H1 (cell line): ENCODE measurements at regions not wholly inside any gene's neighbourhood (a gene's known extent, or its start where the extent isn't known, plus 50 kb on each side); places are given as distances from the start of the nearest gene placed in this dataset.

Source experiments
- CTCF ChIA-PET: fragments of 300-600 bp; sonication (Branson Sonifier 250); formaldehyde crosslinking; loops from one replicate; lab custom pipeline; 2021; ENCODE audit not compliant: partially characterized antibody; lab: Charles Lee
- POLR2A ChIA-PET: fragments of 300-600 bp; sonication (Branson Sonifier 250); formaldehyde crosslinking; loops from one replicate; lab custom pipeline; 2021; ENCODE audit warnings: inconsistent platforms; ENCODE audit not compliant: partially characterized antibody; lab: Charles Lee
- DNase-seq, 2 experiments: peaks; one replicate each; pipeline versions ENCODE4 v3.0.0 to v3.0.0-alpha.2; 2010 to 2022; ENCODE audit warnings: low spot score in 2 of 2, low read depth in 1 of 2, mixed read lengths in 1 of 2
- FAIRE-seq: peaks from 2 replicates; lab custom pipeline; 2011; peaks lifted over from hg19 to GRCh38; lab: Jason Lieb, UNC
- H2AFZ ChIP-seq: 2 replicates; pipeline ENCODE4 v1.8.1; 2012; ENCODE audit warnings: low read length, inconsistent platforms
- H2AK5ac ChIP-seq: 2 replicates; pipeline ENCODE4 v1.6.1; 2013; ENCODE audit warnings: low read depth, low read length
- H2BK120ac ChIP-seq: replicated peaks from 2 replicates; pipeline ENCODE3; 2013; ENCODE audit warnings: low read depth, low read length, inconsistent platforms
- H2BK12ac ChIP-seq: 2 replicates; pipeline ENCODE4 v1.6.1; 2013; ENCODE audit warnings: low read depth, low read length
- H2BK15ac ChIP-seq: 2 replicates; pipeline ENCODE4 v1.6.1; 2013; ENCODE audit warnings: low read length
- H2BK20ac ChIP-seq: 2 replicates; pipeline ENCODE4 v1.6.1; 2013; ENCODE audit warnings: low read length
- H2BK5ac ChIP-seq: 2 replicates; pipeline ENCODE4 v1.6.1; 2013; ENCODE audit warnings: low read depth, low read length
- H3K14ac ChIP-seq: 2 replicates; pipeline ENCODE4 v1.6.1; 2013; ENCODE audit warnings: inconsistent platforms; ENCODE audit not compliant: insufficient read length
- H3K18ac ChIP-seq: 2 replicates; pipeline ENCODE4 v1.6.1; 2013; ENCODE audit warnings: low read length; ENCODE audit errors: extremely low read depth
- H3K23ac ChIP-seq: 2 replicates; pipeline ENCODE4 v1.6.1; 2013; ENCODE audit warnings: inconsistent platforms; ENCODE audit not compliant: insufficient read length
- H3K23me2 ChIP-seq: 2 replicates; pipeline ENCODE4 v1.6.1; 2013; ENCODE audit warnings: low read depth, low read length
- H3K27ac ChIP-seq: 2 replicates; pipeline ENCODE4 v1.6.1; 2011; ENCODE audit warnings: low read depth, low read length, inconsistent platforms
- H3K27me3 ChIP-seq, 4 experiments: replicated peaks in 1 of 4; 1 replicate in 1 of 4; 2 replicates in 3 of 4; pipeline versions ENCODE4 v1.6.1 to v1.8.1; 2011 to 2013; ENCODE audit warnings: low read length in 3 of 4, mild to moderate bottlenecking in 3 of 4, inconsistent platforms in 2 of 4, mixed read lengths in 2 of 4, moderate library complexity in 1 of 4; ENCODE audit not compliant: control insufficient read depth in 3 of 4, insufficient read depth in 3 of 4; ENCODE audit errors: extremely low read depth in 1 of 4
- H3K36me3 ChIP-seq, 4 experiments: 2 replicates each; pipeline versions ENCODE4 v1.6.1 to v1.8.1; 2011 to 2013; ENCODE audit warnings: mild to moderate bottlenecking in 4 of 4, low read length in 3 of 4, moderate library complexity in 2 of 4, control low read depth in 1 of 4, inconsistent platforms in 1 of 4; ENCODE audit not compliant: insufficient read depth in 4 of 4, control insufficient read depth in 2 of 4
- H3K4ac ChIP-seq: replicated peaks from 2 replicates; pipeline ENCODE3; 2013; ENCODE audit warnings: low read length, low read depth, mixed read lengths, inconsistent platforms; ENCODE audit not compliant: insufficient read length
- H3K4me1 ChIP-seq, 4 experiments: replicated peaks in 1 of 4; 1 replicate in 1 of 4; 2 replicates in 3 of 4; pipeline versions ENCODE4 v1.6.1 to v1.8.1; 2011 to 2013; ENCODE audit warnings: low read length in 3 of 4, inconsistent platforms in 2 of 4, mixed read lengths in 1 of 4; ENCODE audit not compliant: insufficient read depth in 4 of 4, control insufficient read depth in 3 of 4
- H3K4me2 ChIP-seq, 2 experiments: 2 replicates each; pipeline versions ENCODE4 v1.6.1 to v1.8.1; 2011 to 2013; ENCODE audit warnings: low read depth in 2 of 2, low read length in 2 of 2, control low read depth in 1 of 2, inconsistent platforms in 1 of 2, mild to moderate bottlenecking in 1 of 2; ENCODE audit not compliant: insufficient read depth in 1 of 2
- H3K4me3 ChIP-seq, 4 experiments: fragments of 200-600, 300-600 bp in 1 of 4; sonication (generic), shearing (Covaris generic), sonication (Bioruptor Twin) in 1 of 4; 2 replicates each; pipeline versions ENCODE4 v1.5.1 to v1.8.1; 2011 to 2016; ENCODE audit warnings: low read length in 4 of 4, low read depth in 3 of 4, control low read depth in 2 of 4, inconsistent platforms in 2 of 4, mild to moderate bottlenecking in 2 of 4, mixed read lengths in 1 of 4, moderate library complexity in 1 of 4; ENCODE audit not compliant: insufficient read depth in 2 of 4; ENCODE audit errors: extremely low read depth in 1 of 4
- H3K56ac ChIP-seq: replicated peaks from 2 replicates; pipeline ENCODE3; 2013; ENCODE audit warnings: low read depth, mild to moderate bottlenecking, mixed read lengths, low read length, inconsistent platforms; ENCODE audit not compliant: insufficient read length
- H3K79me1 ChIP-seq: 2 replicates; pipeline ENCODE4 v1.6.1; 2013; ENCODE audit warnings: low read depth, low read length, control low read depth
- H3K79me2 ChIP-seq, 2 experiments: 2 replicates each; pipeline versions ENCODE4 v1.6.1 to v1.8.1; 2012 to 2013; ENCODE audit warnings: low read length in 2 of 2, mild to moderate bottlenecking in 2 of 2, inconsistent platforms in 1 of 2; ENCODE audit not compliant: insufficient read depth in 2 of 2, control insufficient read depth in 1 of 2
- H3K9ac ChIP-seq, 4 experiments: replicated peaks in 1 of 4; 1 replicate in 1 of 4; 2 replicates in 3 of 4; pipeline versions ENCODE4 v1.6.1 to v1.8.1; 2011 to 2013; ENCODE audit warnings: low read depth in 3 of 4, low read length in 3 of 4, control low read depth in 2 of 4, mild to moderate bottlenecking in 2 of 4, moderate library complexity in 2 of 4, inconsistent platforms in 1 of 4; ENCODE audit errors: extremely low read depth in 1 of 4
- H3K9me3 ChIP-seq, 2 experiments: 2 replicates each; pipeline versions ENCODE4 v1.6.1 to v1.8.1; 2012 to 2013; ENCODE audit warnings: mild to moderate bottlenecking in 2 of 2, moderate library complexity in 2 of 2, control low read depth in 1 of 2, inconsistent platforms in 1 of 2, low read depth in 1 of 2, low read length in 1 of 2, mixed read lengths in 1 of 2; ENCODE audit not compliant: insufficient read depth in 2 of 2
- H4K20me1 ChIP-seq, 2 experiments: replicated peaks in 1 of 2; 2 replicates each; pipeline versions ENCODE3 to v1.8.1; 2011 to 2013; ENCODE audit warnings: inconsistent platforms in 2 of 2, low read length in 2 of 2, mild to moderate bottlenecking in 1 of 2; ENCODE audit not compliant: insufficient read depth in 2 of 2, control insufficient read depth in 1 of 2
- H4K5ac ChIP-seq: 2 replicates; pipeline ENCODE4 v1.6.1; 2013; ENCODE audit warnings: low read length, low read depth, mixed read lengths, inconsistent platforms; ENCODE audit not compliant: insufficient read length
- H4K8ac ChIP-seq: 2 replicates; pipeline ENCODE4 v1.8.0; 2013; ENCODE audit warnings: mild to moderate bottlenecking, moderate library complexity, low read length, inconsistent platforms; ENCODE audit not compliant: insufficient read depth; ENCODE audit errors: extremely low read depth
- H4K91ac ChIP-seq: replicated peaks from 2 replicates; pipeline ENCODE3; 2013; ENCODE audit warnings: low read length, mixed read lengths, inconsistent platforms; ENCODE audit not compliant: insufficient read length
- CTBP2 ChIP-seq: IDR thresholded peaks from 2 replicates; pipeline ENCODE4 v1.7.0; 2011; ENCODE audit warnings: borderline replicate concordance, mild to moderate bottlenecking, moderate library complexity, mixed read lengths, low read length; ENCODE audit not compliant: insufficient read depth, insufficient read length
- EZH2 ChIP-seq: fragments of 200-600 bp; sonication (generic); IDR thresholded peaks from 2 replicates; pipeline ENCODE4 v1.7.1; 2012; ENCODE audit warnings: low read depth, mild to moderate bottlenecking, moderate library complexity, low read length, inconsistent platforms; ENCODE audit not compliant: severe bottlenecking
- WGBS, 2 experiments: shearing (Covaris generic) in 1 of 2; methylation state at CpG; one replicate each; pipeline versions ENCODE4 v1.1.6 to v1.1.7; 2013 to 2015; ENCODE audit warnings: low lambda C conversion rate in 2 of 2, mixed read lengths in 2 of 2, inconsistent platforms in 1 of 2, low coverage in 1 of 2, missing lambda C conversion rate in 1 of 2; ENCODE audit not compliant: insufficient replicate concordance in 2 of 2, insufficient coverage in 1 of 2, insufficient read length in 1 of 2; ENCODE audit errors: extremely low coverage in 1 of 2, missing lambda C conversion rate in 1 of 2; 5-methylcytosine and 5-hydroxymethylcytosine counted together

DNA sequence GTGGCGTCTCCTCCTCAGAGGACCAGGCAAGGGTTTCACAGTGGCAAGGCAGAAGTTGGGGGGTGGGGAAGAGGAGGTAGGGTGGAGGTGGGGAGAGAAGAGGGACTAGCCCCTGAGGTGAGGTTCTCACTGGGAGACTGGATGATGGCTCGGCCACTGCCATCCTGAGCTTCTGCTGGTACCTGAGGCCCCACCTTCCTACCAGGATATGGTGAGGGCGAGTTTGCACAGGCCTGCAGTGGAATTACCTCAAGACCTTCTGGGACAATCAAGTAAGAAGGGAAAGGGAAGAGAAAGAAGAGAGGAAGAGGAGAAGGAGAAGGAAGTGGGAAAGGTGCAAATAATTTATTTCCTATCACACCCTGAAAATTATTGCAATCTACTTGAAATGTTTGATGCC is 111.8 kb upstream of the GDF10 start:
- no peak overlapping the region for H3K18ac ChIP-seq
- CTCF ChIA-PET, result no interaction called here

More for the DNA sequence above, 111.8 kb upstream of the GDF10 start:
- Histone ChIP-seq H3K14ac (no peak overlapping the region), H3K23me2 (no peaks in the 10 kb centered on the region), H3K27ac (no peak overlapping the region), H4K20me1 (no peaks in the 10 kb centered on the region), H3K4me2 (no peak overlapping the region), H2AFZ (no peak overlapping the region), H3K79me1 (no peaks in the 10 kb centered on the region), H3K36me3 (no peaks in the 10 kb centered on the region), H4K91ac (no peak overlapping the region), H3K4me3 (no peak overlapping the region), H3K79me2 (no peaks in the 10 kb centered on the region), H2BK20ac (no peak overlapping the region), H2BK15ac (no peak overlapping the region), H3K4ac (no peak overlapping the region), H3K27me3 (no peaks in the 10 kb centered on the region), H4K8ac (no peak overlapping the region), H3K4me1 (0 out of 7 replicates have a peak, but pooled peaks cover 0 to 3% (median 0%) of the 10 kb centered on the region in 4 experiments), H3K23ac (no peak overlapping the region), H4K5ac (no peak overlapping the region), H2BK5ac (no peak overlapping the region), H3K9me3 (no peaks in the 10 kb centered on the region; a peak in 1 of 4 replicates), H2AK5ac (no peak overlapping the region), H2BK12ac (no peak overlapping the region), H2BK120ac (no peak overlapping the region), H3K9ac (no peak overlapping the region), H3K56ac (no peak overlapping the region)
- WGBS, 2 experiments, result 71% methylated on average over 1 of the region's 3 CpGs; no CpG with 5 or more reads in 1 of the 2 experiments
- FAIRE-seq, result no peak
- TF ChIP-seq CTBP2, result no peak
- TF ChIP-seq EZH2, result no peak
- no peak for DNase-seq
- POLR2A ChIA-PET, result no interaction called here
